ENCODE measurements at regions not wholly inside any gene's neighbourhood (a gene's known extent, or its start where the extent isn't known, plus 50 kb on each side); places are given as distances from the start of the nearest gene placed in this dataset.
"Not testable (repeated sequence)": the region's sequence is repeated elsewhere in the genome, so short reads cannot be mapped to it uniquely, and the experiment has no call there.

- no peak for TF ChIP-seq CTCF (IDR thresholded peaks at IDR 0.05; ENCODE audit: insufficient read depth, low read depth, low read length, missing control alignments)
- H3K4me3 ChIP-seq (ENCODE audit: low read length) = no peak overlapping the region
- no peak for DNase-seq (ENCODE audit: low read depth)
Observed at GRCh38 chr13:86584301-86584700, 785.1 kb upstream of the SLITRK6 start.

- TF ChIP-seq CTCF (IDR thresholded peaks at IDR 0.05; ENCODE audit: insufficient read depth, low read depth, low read length, missing control alignments) = no peak
- DNase-seq (ENCODE audit: low read depth) = peak; percentile 38
Observed at GRCh38 chr13:86585835-86586234, 786.6 kb upstream of the SLITRK6 start.

GRCh38 chr13:86591862-86592261, 792.6 kb upstream of the SLITRK6 start:
- DNase-seq (ENCODE audit: low read depth) = peak; percentile 82
- no peak for TF ChIP-seq CTCF (IDR thresholded peaks at IDR 0.05; ENCODE audit: insufficient read depth, low read depth, low read length, missing control alignments)
- H3K4me3 ChIP-seq (ENCODE audit: low read length) = no peak overlapping the region

More at GRCh38 chr13:86585835-86586234, 786.6 kb upstream of the SLITRK6 start:
- H3K4me3 ChIP-seq (ENCODE audit: low read length) = no peak overlapping the region

GRCh38 chr13:86601351-86601750, 802.1 kb upstream of the SLITRK6 start:
- no peak overlapping the region for H3K4me3 ChIP-seq (ENCODE audit: low read length)

GRCh38 chr13:86606264-86606663, 807.0 kb upstream of the SLITRK6 start:
- H3K4me3 ChIP-seq (ENCODE audit: low read length) = no peak overlapping the region
- no peak for DNase-seq (ENCODE audit: low read depth)
- no peak for TF ChIP-seq CTCF (IDR thresholded peaks at IDR 0.05; ENCODE audit: insufficient read depth, low read depth, low read length, missing control alignments)

More at GRCh38 chr13:86601351-86601750, 802.1 kb upstream of the SLITRK6 start:
- no peak for TF ChIP-seq CTCF (IDR thresholded peaks at IDR 0.05; ENCODE audit: insufficient read depth, low read depth, low read length, missing control alignments)
- peak; percentile 37 for DNase-seq (ENCODE audit: low read depth)

- no peak overlapping the region for H3K4me3 ChIP-seq (ENCODE audit: low read length)
- no peak for DNase-seq (ENCODE audit: low read depth)
- no peak for TF ChIP-seq CTCF (IDR thresholded peaks at IDR 0.05; ENCODE audit: insufficient read depth, low read depth, low read length, missing control alignments)
Observed at GRCh38 chr13:86608701-86609100, 809.5 kb upstream of the SLITRK6 start.

- H3K4me3 ChIP-seq (ENCODE audit: low read length) = no peak overlapping the region
- DNase-seq (ENCODE audit: low read depth) = no peak
- TF ChIP-seq CTCF (IDR thresholded peaks at IDR 0.05; ENCODE audit: insufficient read depth, low read depth, low read length, missing control alignments) = no peak
Observed at GRCh38 chr13:86633346-86633745, 834.1 kb upstream of the SLITRK6 start.

GRCh38 chr13:86651171-86651570, 852.0 kb upstream of the SLITRK6 start:
- peak; percentile 6 for DNase-seq (ENCODE audit: low read depth)
- H3K4me3 ChIP-seq (ENCODE audit: low read length) = not testable (repeated sequence)
